Esophagus squamous epithelium (tissue), 4 donors: ENCODE measurements at regions not wholly inside any gene's neighbourhood (a gene's known extent, or its start where the extent isn't known, plus 50 kb on each side); places are given as distances from the start of the nearest gene placed in this dataset.

Experiments
- POLR2A ChIP-seq, 4 donors: fragments of 450-650 bp; IDR thresholded peaks; one replicate each; pipeline ENCODE4 v1.6.1; 2017; ENCODE audit warnings: antibody characterized with exemption in 4 of 4, mild to moderate bottlenecking in 4 of 4, moderate library complexity in 3 of 4
- TF ChIP-seq, protein P1 (sequence below), 6 experiments: fragments of 450-650 bp in 4 of 6; fragments of 200-600 bp in 2 of 6; sonication (generic) in 2 of 6; IDR thresholded peaks; one replicate each; pipeline ENCODE4 v1.5.1; 2016 to 2019; ENCODE audit warnings: antibody characterized with exemption in 6 of 6, mild to moderate bottlenecking in 4 of 6, moderate library complexity in 4 of 6

DNA sequence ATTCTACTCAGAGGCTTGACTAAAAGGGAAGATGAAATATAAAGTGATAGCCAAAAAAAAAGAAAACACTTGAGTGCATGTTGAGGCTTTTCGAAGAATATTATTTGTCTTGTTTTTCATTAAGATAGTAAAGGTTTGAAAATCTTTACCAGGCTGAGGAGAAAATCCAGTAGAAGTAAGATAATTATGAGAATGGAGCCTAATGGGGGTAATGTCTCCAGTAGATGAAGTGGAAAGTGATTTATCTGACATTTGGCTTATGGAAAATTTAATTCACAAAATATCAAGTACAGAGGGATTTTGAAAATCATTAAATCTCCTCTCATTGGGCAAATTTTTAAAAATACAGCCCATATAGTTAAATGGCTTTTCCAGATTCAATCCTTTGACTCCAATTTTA lies 274.9 kb downstream of the SPRY2 start:
- TF ChIP-seq POLR2A (IDR thresholded peaks at IDR 0.05): no peak
- TF ChIP-seq, protein P1, sequence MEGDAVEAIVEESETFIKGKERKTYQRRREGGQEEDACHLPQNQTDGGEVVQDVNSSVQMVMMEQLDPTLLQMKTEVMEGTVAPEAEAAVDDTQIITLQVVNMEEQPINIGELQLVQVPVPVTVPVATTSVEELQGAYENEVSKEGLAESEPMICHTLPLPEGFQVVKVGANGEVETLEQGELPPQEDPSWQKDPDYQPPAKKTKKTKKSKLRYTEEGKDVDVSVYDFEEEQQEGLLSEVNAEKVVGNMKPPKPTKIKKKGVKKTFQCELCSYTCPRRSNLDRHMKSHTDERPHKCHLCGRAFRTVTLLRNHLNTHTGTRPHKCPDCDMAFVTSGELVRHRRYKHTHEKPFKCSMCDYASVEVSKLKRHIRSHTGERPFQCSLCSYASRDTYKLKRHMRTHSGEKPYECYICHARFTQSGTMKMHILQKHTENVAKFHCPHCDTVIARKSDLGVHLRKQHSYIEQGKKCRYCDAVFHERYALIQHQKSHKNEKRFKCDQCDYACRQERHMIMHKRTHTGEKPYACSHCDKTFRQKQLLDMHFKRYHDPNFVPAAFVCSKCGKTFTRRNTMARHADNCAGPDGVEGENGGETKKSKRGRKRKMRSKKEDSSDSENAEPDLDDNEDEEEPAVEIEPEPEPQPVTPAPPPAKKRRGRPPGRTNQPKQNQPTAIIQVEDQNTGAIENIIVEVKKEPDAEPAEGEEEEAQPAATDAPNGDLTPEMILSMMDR (IDR thresholded peaks at IDR 0.05): no peak
